Aorta (tissue), 5 donors: ENCODE measurements at regions not wholly inside any gene's neighbourhood (a gene's known extent, or its start where the extent isn't known, plus 50 kb on each side); places are given as distances from the start of the nearest gene placed in this dataset.

Source experiments
- ATAC-seq: fragments of 200-7000 bp; cut with Tn5 transposase; one replicate; pipeline ENCODE4 v1.9.1; 2022; ENCODE audit warnings: moderate library complexity; ENCODE audit not compliant: low FRiP score
- DNase-seq, 2 donors: peaks; one replicate each; pipeline ENCODE4 v3.0.0-alpha.2; 2020
- H3K27ac ChIP-seq, 2 donors: one replicate each; pipeline ENCODE4 v1.5.1; 2013; ENCODE audit warnings: low read length in 2 of 2, mild to moderate bottlenecking in 2 of 2, moderate library complexity in 2 of 2, control low read depth in 1 of 2, inconsistent platforms in 1 of 2, low read depth in 1 of 2
- H3K27me3 ChIP-seq, 2 donors: one replicate each; pipeline ENCODE4 v1.6.1; 2013; ENCODE audit warnings: control low read depth in 1 of 2, low read length in 1 of 2, mild to moderate bottlenecking in 1 of 2, moderate library complexity in 1 of 2; ENCODE audit not compliant: insufficient read depth in 2 of 2, control insufficient read depth in 1 of 2
- H3K36me3 ChIP-seq, 2 donors: one replicate each; pipeline ENCODE4 v1.6.1; 2013; ENCODE audit warnings: control low read depth in 1 of 2, low read length in 1 of 2, mild to moderate bottlenecking in 1 of 2; ENCODE audit not compliant: insufficient read depth in 2 of 2, control insufficient read depth in 1 of 2
- H3K4me1 ChIP-seq, 2 donors: one replicate each; pipeline ENCODE4 v1.6.1; 2013; ENCODE audit warnings: low read length in 2 of 2, control low read depth in 1 of 2, mild to moderate bottlenecking in 1 of 2, moderate library complexity in 1 of 2; ENCODE audit not compliant: insufficient read depth in 2 of 2, control insufficient read depth in 1 of 2
- H3K4me3 ChIP-seq, 2 donors: one replicate each; pipeline ENCODE4 v1.5.1; 2013; ENCODE audit warnings: low read length in 2 of 2, control low read depth in 1 of 2, mild to moderate bottlenecking in 1 of 2
- H3K9me3 ChIP-seq: one replicate; pipeline ENCODE4 v1.6.1; 2013; ENCODE audit warnings: mild to moderate bottlenecking, low read length; ENCODE audit not compliant: control insufficient read depth
- WGBS, 2 donors: extraction: QIAGEN DNeasy Blood & Tissue Kit; methylation state at CpG; one replicate each; pipeline ENCODE4 v1.1.7; 2013; 5-methylcytosine and 5-hydroxymethylcytosine counted together
- intact Hi-C, 2 donors: fragments of 100-400 bp; cut with DNase I; formaldehyde crosslinking; loops; one replicate each; pipeline versions ENCODE4 v1.14.2 to v1.15.0; 2022
- donor health status: healthy with polysubstance abuse.
- donor health status: Bipolar disorder and iron deficiency.
- donor health status: DM: no; HTN: no; CAD: no.
- donor health status: DM: no; HTN: no; CAD: no.
- donor health status: DM: yes; HTN: yes; CAD: no.

GRCh38 chr4:38254825-38255224, 294.6 kb downstream of the PTTG2 start:
- no peak overlapping the region for H3K4me3 ChIP-seq
- no peak for DNase-seq
- H3K9me3 ChIP-seq: peaks cover 4% of the 10 kb centered on the region
- no peaks in the 10 kb centered on the region for H3K4me1 ChIP-seq
- H3K36me3 ChIP-seq: no peaks in the 10 kb centered on the region
- no peak overlapping the region for H3K27ac ChIP-seq
- H3K27me3 ChIP-seq: no peaks in the 10 kb centered on the region
- intact Hi-C loops: no loop called here
- ATAC-seq: no peak
- 96 to 100% methylated on average over 1 of the region's 1 CpG for WGBS, 2 donors

- Histone ChIP-seq H3K27me3 (no peaks in the 10 kb centered on the region), H3K4me3 (no peak overlapping the region), H3K9me3 (peaks cover 4% of the 10 kb centered on the region), H3K36me3 (no peaks in the 10 kb centered on the region), H3K27ac (no peak overlapping the region), H3K4me1 (no peaks in the 10 kb centered on the region)
- 96 to 98% methylated on average over 2 of the region's 2 CpGs for WGBS, 2 donors
- intact Hi-C loops: no loop called here
- no peak for ATAC-seq
- DNase-seq: no peak
These were observed 295.4 kb downstream of the PTTG2 start for GRCh38 chr4:38255572-38255971.

- intact Hi-C loops: no loop called here
- DNase-seq: peak in 1 of 2 donors; percentile 50
- no peaks in the 10 kb centered on the region for H3K36me3 ChIP-seq
- no peaks in the 10 kb centered on the region for H3K27me3 ChIP-seq
- peak overlapping the region in 1 of 2 donors; percentile 21 for H3K27ac ChIP-seq
- no peaks in the 10 kb centered on the region for H3K4me1 ChIP-seq
- H3K4me3 ChIP-seq: no peak overlapping the region
- no peaks in the 10 kb centered on the region for H3K9me3 ChIP-seq
- ATAC-seq: peak; percentile 66
- 6 to 9% methylated on average over 4 of the region's 4 CpGs for WGBS, 2 donors
These were observed 306.4 kb downstream of the PTTG2 start for GRCh38 chr4:38266616-38267015.

- Histone ChIP-seq H3K4me1 (no peaks in the 10 kb centered on the region), H3K27me3 (no peaks in the 10 kb centered on the region), H3K9me3 (no peaks in the 10 kb centered on the region), H3K36me3 (no peaks in the 10 kb centered on the region), H3K27ac (no peak overlapping the region), H3K4me3 (no peak overlapping the region)
- ATAC-seq (no peak), DNase-seq (no peak)
- 96 to 98% methylated on average over 5 of the region's 5 CpGs for WGBS, 2 donors
- intact Hi-C loops: no loop called here
These were observed 308.1 kb downstream of the PTTG2 start for GRCh38 chr4:38268108-38268820.

- Histone ChIP-seq H3K27ac (no peak overlapping the region), H3K27me3 (no peaks in the 10 kb centered on the region), H3K9me3 (no peaks in the 10 kb centered on the region), H3K36me3 (no peaks in the 10 kb centered on the region), H3K4me1 (no peaks in the 10 kb centered on the region), H3K4me3 (no peak overlapping the region)
- DNase-seq: no peak
- 99 to 100% methylated on average over 1 of the region's 1 CpG for WGBS, 2 donors
- no peak for ATAC-seq
- intact Hi-C loops: no loop called here
These were observed 308.6 kb downstream of the PTTG2 start for GRCh38 chr4:38268837-38269236.

- intact Hi-C loops: no loop called here
- H3K36me3 ChIP-seq: no peaks in the 10 kb centered on the region
- H3K27ac ChIP-seq: no peak overlapping the region
- no peaks in the 10 kb centered on the region for H3K27me3 ChIP-seq
- no peak for ATAC-seq
- H3K4me3 ChIP-seq: no peak overlapping the region
- no peaks in the 10 kb centered on the region for H3K9me3 ChIP-seq
- H3K4me1 ChIP-seq: no peaks in the 10 kb centered on the region
- no peak for DNase-seq
These were observed 313.2 kb downstream of the PTTG2 start for GRCh38 chr4:38273407-38273806.

- intact Hi-C loops: loop anchor here in 1 of 2 donors (2.0 kb wide), 1 partner anchor 49 kb away; no protein-coding TSS in a partner anchor
- Histone ChIP-seq H3K9me3 (no peaks in the 10 kb centered on the region), H3K27me3 (no peaks in the 10 kb centered on the region), H3K4me3 (no peak overlapping the region), H3K27ac (no peak overlapping the region), H3K4me1 (no peaks in the 10 kb centered on the region), H3K36me3 (no peaks in the 10 kb centered on the region)
- no peak for ATAC-seq
- 88 to 89% methylated on average over 5 of the region's 5 CpGs for WGBS, 2 donors
- DNase-seq: no peak
These were observed 315.3 kb downstream of the PTTG2 start for GRCh38 chr4:38275331-38276100.

GRCh38 chr4:38278255-38278654, 318.1 kb downstream of the PTTG2 start:
- Histone ChIP-seq H3K36me3 (no peaks in the 10 kb centered on the region), H3K27me3 (no peaks in the 10 kb centered on the region), H3K27ac (no peak overlapping the region), H3K4me1 (no peaks in the 10 kb centered on the region), H3K9me3 (no peaks in the 10 kb centered on the region), H3K4me3 (no peak overlapping the region)
- ATAC-seq (no peak), DNase-seq (no peak)
- 61% methylated on average over 4 of the region's 4 CpGs for WGBS, 2 donors
- intact Hi-C loops: no loop called here

- 92 to 95% methylated on average over 8 of the region's 8 CpGs for WGBS, 2 donors
These were observed 318.9 kb downstream of the PTTG2 start for GRCh38 chr4:38279077-38279476.

More at GRCh38 chr4:38279077-38279476, 318.9 kb downstream of the PTTG2 start:
- H3K9me3 ChIP-seq: no peaks in the 10 kb centered on the region
- DNase-seq (no peak), ATAC-seq (no peak)
- intact Hi-C loops: no loop called here
- no peaks in the 10 kb centered on the region for H3K4me1 ChIP-seq
- H3K36me3 ChIP-seq: no peaks in the 10 kb centered on the region
- H3K4me3 ChIP-seq: no peak overlapping the region
- no peak overlapping the region for H3K27ac ChIP-seq
- H3K27me3 ChIP-seq: no peaks in the 10 kb centered on the region
